IPS-18a (cell line): ENCODE measurements at regions not wholly inside any gene's neighbourhood (a gene's known extent, or its start where the extent isn't known, plus 50 kb on each side); places are given as distances from the start of the nearest gene placed in this dataset.
"Not testable (repeated sequence)": the region's sequence is repeated elsewhere in the genome, so short reads cannot be mapped to it uniquely, and the experiment has no call there.

Experiments
- H3K27ac ChIP-seq: one replicate; pipeline ENCODE4 v1.5.1; 2013; ENCODE audit warnings: low read length
- H3K27me3 ChIP-seq: one replicate; pipeline ENCODE4 v1.6.1; 2013; ENCODE audit warnings: mild to moderate bottlenecking, low read length; ENCODE audit not compliant: control insufficient read depth, insufficient read depth
- H3K36me3 ChIP-seq: one replicate; pipeline ENCODE4 v1.6.1; 2013; ENCODE audit warnings: low read depth, low read length; ENCODE audit not compliant: control insufficient read depth
- H3K4me1 ChIP-seq: one replicate; pipeline ENCODE4 v1.6.1; 2013; ENCODE audit warnings: low read depth, low read length; ENCODE audit not compliant: control insufficient read depth
- H3K4me3 ChIP-seq: one replicate; pipeline ENCODE4 v1.5.1; 2013; ENCODE audit warnings: low read length
- H3K9ac ChIP-seq: one replicate; pipeline ENCODE4 v1.6.1; 2013; ENCODE audit warnings: mild to moderate bottlenecking, low read length, moderate library complexity
- H3K9me3 ChIP-seq: one replicate; pipeline ENCODE4 v1.6.1; 2013; ENCODE audit warnings: low read depth, low read length; ENCODE audit not compliant: control insufficient read depth

DNA sequence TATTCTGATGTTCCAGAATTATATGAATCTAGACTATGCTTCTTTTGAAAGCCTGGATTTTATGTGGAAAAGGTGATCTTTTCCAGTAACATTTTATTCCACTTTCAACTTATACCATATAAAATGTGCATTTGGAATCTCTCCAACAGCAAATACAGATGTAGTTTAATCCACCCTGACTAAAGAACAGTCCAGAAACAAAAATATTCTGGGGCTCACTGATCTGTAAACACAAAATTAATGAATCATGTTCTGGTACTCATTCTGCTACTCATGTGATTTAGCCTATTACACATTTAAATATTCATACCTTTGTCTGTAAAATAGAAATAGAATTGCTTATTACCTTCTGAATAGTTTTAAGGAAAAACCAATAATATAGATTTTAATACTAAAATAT lies 125.8 kb downstream of the ARRDC3 start:
- no peaks in the 10 kb centered on the region for H3K27me3 ChIP-seq
- H3K4me3 ChIP-seq, result no peak overlapping the region
- H3K36me3 ChIP-seq, result no peaks in the 10 kb centered on the region
- H3K9me3 ChIP-seq, result no peaks in the 10 kb centered on the region
- no peaks in the 10 kb centered on the region for H3K4me1 ChIP-seq
- H3K9ac ChIP-seq, result no peak overlapping the region
- H3K27ac ChIP-seq, result no peak overlapping the region

DNA sequence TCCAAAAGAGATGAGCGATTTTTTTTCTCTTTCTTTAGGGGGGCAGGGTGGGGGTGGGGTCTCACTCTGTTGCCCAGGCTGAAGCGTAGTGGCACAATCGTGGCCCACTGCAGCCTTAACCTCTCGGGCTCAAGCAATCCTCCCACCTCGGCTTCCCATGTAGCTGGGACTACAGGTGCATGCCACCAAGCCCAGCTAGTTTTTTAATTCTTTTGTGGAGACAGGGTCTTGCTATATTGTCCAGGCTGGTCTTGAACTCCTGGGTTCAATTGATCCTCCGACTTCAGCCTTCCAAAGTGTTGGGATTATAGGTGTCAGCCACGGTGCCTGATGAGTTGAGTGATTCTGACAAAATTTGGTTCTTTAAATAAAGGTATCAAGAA lies 127.0 kb downstream of the ARRDC3 start:
- H3K36me3 ChIP-seq, result no peaks in the 10 kb centered on the region
- H3K4me1 ChIP-seq, result no peaks in the 10 kb centered on the region
- no peaks in the 10 kb centered on the region for H3K9me3 ChIP-seq
- no peak overlapping the region for H3K27ac ChIP-seq
- H3K9ac ChIP-seq, result no peak overlapping the region
- no peak overlapping the region for H3K4me3 ChIP-seq
- no peaks in the 10 kb centered on the region for H3K27me3 ChIP-seq

DNA sequence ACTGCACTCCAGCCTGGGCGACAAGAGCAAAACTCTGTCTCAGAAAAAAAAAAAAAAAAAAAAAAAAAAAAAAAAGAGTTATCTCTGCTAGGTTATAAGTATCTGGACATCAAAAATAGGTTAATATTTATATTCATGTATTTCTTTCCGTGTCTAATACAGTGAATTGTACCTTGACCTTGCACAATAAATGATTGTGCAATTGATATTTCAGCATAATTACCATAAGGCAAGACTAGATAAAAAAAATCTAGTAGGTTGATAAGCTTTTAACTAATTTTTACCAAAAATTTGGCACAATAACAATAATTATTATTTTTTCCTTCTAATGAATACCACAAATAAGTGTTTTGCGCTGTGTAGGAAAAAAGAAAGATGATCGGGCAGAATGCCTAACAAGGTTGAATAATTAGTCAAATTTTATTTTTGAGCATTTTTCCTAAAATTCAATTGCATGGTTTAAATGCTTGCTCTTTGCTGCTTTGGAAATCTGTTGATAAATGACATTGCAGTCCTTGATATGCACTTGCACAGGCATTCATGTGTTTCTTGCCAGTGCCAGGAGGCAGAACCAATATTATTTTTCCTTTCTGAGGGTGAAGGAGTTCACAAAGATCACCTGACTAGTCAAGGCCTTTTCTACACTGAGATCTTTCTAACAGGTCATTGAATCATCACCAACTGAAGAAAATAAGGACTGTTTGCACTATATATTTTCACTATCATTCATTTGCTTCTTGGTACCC lies 127.5 kb downstream of the ARRDC3 start:
- no peaks in the 10 kb centered on the region for H3K9me3 ChIP-seq
- no peaks in the 10 kb centered on the region for H3K4me1 ChIP-seq
- H3K36me3 ChIP-seq, result no peaks in the 10 kb centered on the region
- no peak overlapping the region for H3K9ac ChIP-seq
- H3K27ac ChIP-seq, result no peak overlapping the region
- no peaks in the 10 kb centered on the region for H3K27me3 ChIP-seq
- H3K4me3 ChIP-seq, result no peak overlapping the region

DNA sequence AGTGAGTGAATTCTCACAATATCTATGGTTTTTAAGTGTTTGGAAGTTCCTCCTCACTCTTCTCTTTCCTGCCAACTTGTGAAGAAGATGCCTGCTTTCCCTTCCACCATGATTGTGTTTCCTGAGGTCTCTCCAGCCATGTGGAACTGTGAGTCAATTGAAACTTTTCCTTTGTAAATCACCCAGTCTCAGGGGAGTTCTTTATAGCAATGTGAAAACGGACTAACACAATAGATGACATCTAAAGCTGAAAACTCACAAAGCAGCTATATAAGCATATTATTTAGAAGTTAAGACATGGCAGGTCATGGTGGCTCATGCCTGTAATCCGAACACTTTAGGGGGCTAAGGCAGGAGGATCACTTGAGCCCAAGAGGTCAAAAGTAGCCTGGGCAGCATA lies 130.2 kb downstream of the ARRDC3 start:
- H3K27ac ChIP-seq, result no peak overlapping the region
- H3K4me1 ChIP-seq, result no peaks in the 10 kb centered on the region
- no peaks in the 10 kb centered on the region for H3K9me3 ChIP-seq
- no peaks in the 10 kb centered on the region for H3K36me3 ChIP-seq
- H3K27me3 ChIP-seq, result no peaks in the 10 kb centered on the region
- H3K9ac ChIP-seq, result no peak overlapping the region
- H3K4me3 ChIP-seq, result no peak overlapping the region

DNA sequence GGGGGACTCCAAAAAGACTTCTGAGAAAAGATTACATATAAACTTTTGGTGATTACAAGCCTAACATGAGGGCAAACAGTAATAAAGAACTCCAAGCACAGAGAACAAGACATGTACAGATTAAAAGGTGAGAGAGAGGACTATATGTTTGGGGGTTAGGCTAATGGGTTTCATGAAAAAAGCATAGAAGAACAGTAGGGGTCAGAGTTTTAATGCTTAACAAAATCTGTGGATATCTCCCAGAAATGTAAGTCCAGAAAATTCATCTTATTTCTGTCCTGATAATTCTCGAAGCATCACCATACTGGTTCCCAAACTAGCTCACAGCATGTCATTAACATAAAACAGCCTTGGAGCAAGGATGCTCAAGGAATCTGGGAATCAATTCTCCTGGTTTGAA lies 137.2 kb downstream of the ARRDC3 start:
- Histone ChIP-seq H3K27ac (no peak overlapping the region), H3K4me1 (no peaks in the 10 kb centered on the region), H3K9me3 (no peaks in the 10 kb centered on the region), H3K9ac (no peak overlapping the region), H3K4me3 (no peak overlapping the region), H3K36me3 (no peaks in the 10 kb centered on the region), H3K27me3 (no peaks in the 10 kb centered on the region)

DNA sequence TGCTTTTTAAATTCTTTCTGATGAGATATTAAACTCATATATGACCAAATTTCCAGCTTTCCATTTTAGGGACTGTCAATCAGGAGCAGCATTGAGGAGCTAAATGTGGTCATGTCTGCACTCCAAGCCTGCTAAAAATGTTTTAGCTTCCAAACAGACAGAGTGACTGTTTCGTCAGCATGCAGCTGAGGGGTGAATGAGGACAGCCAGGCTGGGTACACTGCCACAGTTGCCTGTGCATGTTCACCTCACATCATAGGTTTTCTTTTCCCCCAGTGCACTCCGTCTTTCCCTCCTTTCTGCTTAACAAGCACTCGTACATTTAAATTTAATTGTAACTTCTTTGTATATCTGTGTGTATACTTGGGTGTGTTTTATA lies 138.1 kb downstream of the ARRDC3 start:
- no peak overlapping the region for H3K4me3 ChIP-seq
- H3K9ac ChIP-seq, result no peak overlapping the region

DNA sequence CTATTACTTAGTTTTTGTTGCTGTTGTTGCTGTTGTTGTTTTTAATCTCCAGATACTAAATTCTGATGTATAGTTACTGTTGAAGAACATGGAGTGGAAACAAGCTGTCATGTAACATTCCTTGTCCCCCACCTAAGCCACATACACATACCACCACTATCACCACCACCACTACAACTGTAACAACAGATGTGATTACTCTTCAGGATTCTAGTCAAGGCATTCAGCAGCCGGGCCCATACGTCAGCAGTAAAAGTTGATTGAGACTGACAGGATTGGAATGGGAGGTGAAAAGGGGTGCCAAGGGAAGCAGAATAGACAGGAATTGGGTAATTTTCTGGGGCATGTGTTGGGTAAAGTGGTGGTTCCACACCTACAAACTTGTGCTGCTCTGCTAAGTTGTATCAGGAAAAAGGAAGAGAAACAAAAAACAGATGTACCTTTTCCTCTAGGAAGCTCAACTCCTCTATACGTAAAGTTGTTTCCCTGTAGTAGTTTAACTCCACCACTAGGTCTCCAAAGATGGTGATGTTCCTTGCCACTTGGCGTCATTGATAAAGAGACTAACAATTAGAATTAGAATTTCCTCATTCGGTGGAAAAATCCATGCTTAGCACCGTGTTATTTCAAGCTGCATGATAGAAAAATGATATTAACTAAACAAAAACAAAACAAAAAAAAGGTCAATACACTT lies 138.6 kb downstream of the ARRDC3 start:
- Histone ChIP-seq H3K4me3 (no peak overlapping the region), H3K27ac (no peak overlapping the region), H3K36me3 (no peaks in the 10 kb centered on the region), H3K9me3 (no peaks in the 10 kb centered on the region), H3K4me1 (no peaks in the 10 kb centered on the region), H3K9ac (no peak overlapping the region), H3K27me3 (no peaks in the 10 kb centered on the region)

More for the DNA sequence above, 138.1 kb downstream of the ARRDC3 start:
- H3K9me3 ChIP-seq, result no peaks in the 10 kb centered on the region
- H3K36me3 ChIP-seq, result no peaks in the 10 kb centered on the region
- no peak overlapping the region for H3K27ac ChIP-seq
- no peaks in the 10 kb centered on the region for H3K27me3 ChIP-seq
- H3K4me1 ChIP-seq, result no peaks in the 10 kb centered on the region

DNA sequence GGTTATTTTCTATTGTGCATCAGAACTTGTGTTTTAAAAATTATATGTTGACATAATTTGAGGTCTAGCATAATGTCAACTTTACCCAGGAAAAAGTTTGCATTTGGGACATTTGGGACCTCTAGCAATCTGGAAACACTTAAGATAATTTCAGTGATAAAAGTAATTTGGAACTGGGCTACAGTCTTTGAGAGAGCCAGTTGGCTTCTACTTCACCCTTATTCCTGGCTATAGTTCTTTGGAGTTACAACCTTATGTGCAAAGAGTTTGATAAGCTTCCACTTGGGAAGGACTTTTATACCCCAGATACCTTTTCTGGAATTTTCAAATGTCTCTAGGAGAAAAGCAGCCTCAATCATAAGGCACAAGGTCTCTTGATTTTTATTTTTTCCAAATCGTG lies 139.3 kb downstream of the ARRDC3 start:
- H3K9ac ChIP-seq, result no peak overlapping the region
- H3K9me3 ChIP-seq, result no peaks in the 10 kb centered on the region
- H3K27ac ChIP-seq, result no peak overlapping the region
- H3K4me1 ChIP-seq, result no peaks in the 10 kb centered on the region
- no peaks in the 10 kb centered on the region for H3K36me3 ChIP-seq
- no peaks in the 10 kb centered on the region for H3K27me3 ChIP-seq
- no peak overlapping the region for H3K4me3 ChIP-seq

DNA sequence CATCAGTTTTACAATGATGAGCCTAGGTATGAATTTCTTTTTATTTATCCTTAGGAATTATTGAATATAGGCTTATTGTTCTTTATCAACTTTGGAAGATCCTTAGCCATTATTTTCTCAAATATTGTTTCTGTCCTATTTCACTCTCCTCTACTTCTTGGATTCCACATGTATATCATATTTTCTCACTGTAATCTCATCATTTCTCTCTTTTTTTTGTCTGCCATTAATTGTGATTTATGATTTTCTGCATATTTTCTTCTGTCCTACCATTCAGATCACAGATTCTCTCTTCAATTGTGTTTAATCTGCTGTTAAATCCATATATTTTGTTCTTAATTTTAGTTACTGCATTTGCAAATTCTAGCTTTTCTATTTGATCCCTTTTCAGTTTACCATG lies 139.8 kb downstream of the ARRDC3 start:
- Histone ChIP-seq H3K27ac (no peak overlapping the region), H3K4me3 (no peak overlapping the region), H3K4me1 (no peaks in the 10 kb centered on the region), H3K27me3 (no peaks in the 10 kb centered on the region), H3K9ac (no peak overlapping the region), H3K36me3 (no peaks in the 10 kb centered on the region), H3K9me3 (no peaks in the 10 kb centered on the region)

DNA sequence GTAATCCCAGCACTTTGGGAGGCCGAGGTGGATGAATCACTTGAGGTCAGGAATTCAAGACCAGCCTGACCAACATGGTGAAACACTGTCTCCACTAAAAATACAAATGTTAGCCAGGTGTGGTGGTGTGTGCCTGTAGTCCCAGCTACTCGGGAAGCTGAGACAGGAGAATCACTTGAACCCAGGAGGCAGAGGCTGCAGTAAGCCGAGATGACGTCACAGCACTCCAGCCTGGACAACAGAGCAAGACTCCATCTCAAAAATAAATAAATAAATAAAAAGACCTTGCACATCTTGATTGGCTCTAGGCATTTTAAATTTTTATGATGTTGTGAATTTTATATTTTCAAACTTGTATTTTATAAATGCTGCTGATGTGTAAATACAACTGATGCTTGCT lies 141.7 kb downstream of the ARRDC3 start:
- not testable (repeated sequence) for H3K9ac ChIP-seq, H3K4me3 ChIP-seq, H3K36me3 ChIP-seq, H3K9me3 ChIP-seq, H3K27ac ChIP-seq, H3K4me1 ChIP-seq, H3K27me3 ChIP-seq

DNA sequence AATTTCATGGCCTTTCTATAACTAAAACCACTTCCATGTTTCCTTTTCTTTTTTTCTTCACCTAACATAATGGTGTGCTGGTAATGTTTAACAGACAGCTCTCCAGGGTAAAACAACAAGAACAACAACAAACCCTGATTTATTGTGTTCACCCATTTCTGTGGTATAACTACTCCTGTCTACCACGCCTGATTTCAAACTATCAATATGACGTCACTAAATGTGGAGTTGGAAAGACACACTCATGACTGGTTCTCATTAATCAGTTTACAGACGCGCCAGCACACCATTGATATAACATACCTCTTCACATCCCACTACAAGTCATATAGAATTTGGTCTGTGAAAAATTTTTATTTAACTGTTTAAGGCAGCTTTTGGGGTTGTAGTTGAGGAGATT lies 142.9 kb downstream of the ARRDC3 start:
- no peaks in the 10 kb centered on the region for H3K36me3 ChIP-seq
- no peak overlapping the region for H3K9ac ChIP-seq
- H3K27ac ChIP-seq, result no peak overlapping the region
- H3K27me3 ChIP-seq, result no peaks in the 10 kb centered on the region
- no peaks in the 10 kb centered on the region for H3K4me1 ChIP-seq
- H3K9me3 ChIP-seq, result no peaks in the 10 kb centered on the region
- no peak overlapping the region for H3K4me3 ChIP-seq

DNA sequence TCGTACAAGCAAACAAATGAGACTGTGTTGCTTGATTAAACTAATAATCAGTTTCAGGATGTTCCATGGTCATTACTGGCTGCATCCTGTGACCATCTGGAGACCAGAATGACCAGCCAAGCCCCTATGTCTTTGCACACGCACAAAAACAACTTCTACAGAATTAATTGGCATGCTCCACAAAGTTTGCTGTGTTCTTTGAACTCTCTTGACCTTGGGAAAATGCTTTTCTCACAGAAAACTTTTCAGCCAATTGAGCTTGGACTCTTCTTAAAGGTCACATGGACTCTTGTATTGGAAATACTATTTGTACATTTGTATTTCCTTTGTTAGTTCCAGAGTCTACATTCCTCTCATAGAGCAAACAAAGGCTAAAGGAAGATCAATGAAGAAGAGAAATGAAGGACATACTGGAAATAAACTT lies 147.8 kb downstream of the ARRDC3 start:
- H3K27ac ChIP-seq, result no peak overlapping the region
- H3K4me1 ChIP-seq, result no peaks in the 10 kb centered on the region
- H3K9ac ChIP-seq, result no peak overlapping the region
- no peaks in the 10 kb centered on the region for H3K27me3 ChIP-seq
- H3K9me3 ChIP-seq, result no peaks in the 10 kb centered on the region
- H3K36me3 ChIP-seq, result no peaks in the 10 kb centered on the region
- H3K4me3 ChIP-seq, result no peak overlapping the region
